Astrocyte (in vitro differentiated cells and primary cell): ENCODE measurements at regions not wholly inside any gene's neighbourhood (a gene's known extent, or its start where the extent isn't known, plus 50 kb on each side); places are given as distances from the start of the nearest gene placed in this dataset.

Experiments used
- CTCF ChIP-seq: IDR thresholded peaks from 2 replicates; pipeline ENCODE4 v1.5.1; 2011; ENCODE audit warnings: low read depth, mild to moderate bottlenecking, inconsistent platforms, low read length, moderate library complexity; ENCODE audit not compliant: insufficient read depth
- EZH2 ChIP-seq: IDR thresholded peaks from 2 replicates; pipeline ENCODE4 v1.6.1; 2012; ENCODE audit warnings: mild to moderate bottlenecking, low read length, inconsistent platforms; ENCODE audit not compliant: insufficient read depth

DNA sequence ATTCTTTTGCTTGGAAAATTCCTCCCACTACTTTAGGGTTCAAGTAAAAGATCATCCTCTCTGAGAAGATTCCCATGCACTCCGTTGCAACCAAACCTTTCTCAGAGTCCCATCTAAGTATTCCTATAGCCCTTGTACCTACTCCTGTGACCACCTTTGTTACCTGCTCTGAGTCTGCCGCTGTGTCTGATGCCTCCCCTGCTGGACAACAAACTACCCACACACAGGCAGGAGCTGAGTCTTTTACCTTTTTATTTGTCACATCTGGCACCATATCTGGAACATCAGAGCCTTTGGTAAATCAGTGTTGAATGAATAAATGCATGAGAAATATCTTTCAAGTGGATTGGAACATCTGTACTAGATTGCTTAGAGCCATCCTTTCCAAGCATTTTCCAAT is 82.1 kb upstream of the FLRT2 start:
- TF ChIP-seq EZH2 = no peak
- TF ChIP-seq CTCF = no peak
